Ovary (tissue), 3 donors: ENCODE measurements at regions not wholly inside any gene's neighbourhood (a gene's known extent, or its start where the extent isn't known, plus 50 kb on each side); places are given as distances from the start of the nearest gene placed in this dataset.

ENCODE experiments used
- EP300 ChIP-seq: sonication (generic); formaldehyde crosslinking; IDR thresholded peaks from one replicate; pipeline ENCODE4 v1.6.1; 2017; ENCODE audit warnings: antibody characterized with exemption
- TF ChIP-seq, protein P1 (sequence below), 3 donors: fragments of 450-650 bp in 2 of 3; fragments of 200-600 bp in 1 of 3; IDR thresholded peaks; one replicate each; pipeline versions ENCODE4 v1.5.1 to v1.8.0; 2016 to 2022; ENCODE audit warnings: antibody characterized with exemption in 3 of 3, mild to moderate bottlenecking in 1 of 3
- donor health status: DM: no; HTN: no; CAD: no.

DNA sequence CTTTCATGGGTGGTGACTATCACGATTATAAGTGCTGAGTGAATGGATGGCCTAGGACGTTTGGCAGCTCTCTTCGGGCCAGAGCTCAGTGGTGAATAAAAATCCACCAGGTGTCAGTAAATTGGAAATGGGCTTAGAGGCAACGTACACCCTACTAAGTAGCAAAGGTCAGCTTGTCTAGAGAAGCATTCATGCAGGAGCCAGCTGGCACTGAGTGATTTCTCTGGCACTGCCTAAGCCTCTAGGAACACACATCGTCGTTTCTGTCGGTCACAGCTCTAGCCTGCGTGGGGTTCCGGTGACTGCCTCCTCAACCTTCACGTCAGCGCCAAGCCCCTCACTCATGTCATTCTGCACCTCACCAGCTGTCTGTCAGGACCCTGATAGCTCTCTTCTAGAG, 192.4 kb upstream of the NTM start:
- TF ChIP-seq, protein P1, sequence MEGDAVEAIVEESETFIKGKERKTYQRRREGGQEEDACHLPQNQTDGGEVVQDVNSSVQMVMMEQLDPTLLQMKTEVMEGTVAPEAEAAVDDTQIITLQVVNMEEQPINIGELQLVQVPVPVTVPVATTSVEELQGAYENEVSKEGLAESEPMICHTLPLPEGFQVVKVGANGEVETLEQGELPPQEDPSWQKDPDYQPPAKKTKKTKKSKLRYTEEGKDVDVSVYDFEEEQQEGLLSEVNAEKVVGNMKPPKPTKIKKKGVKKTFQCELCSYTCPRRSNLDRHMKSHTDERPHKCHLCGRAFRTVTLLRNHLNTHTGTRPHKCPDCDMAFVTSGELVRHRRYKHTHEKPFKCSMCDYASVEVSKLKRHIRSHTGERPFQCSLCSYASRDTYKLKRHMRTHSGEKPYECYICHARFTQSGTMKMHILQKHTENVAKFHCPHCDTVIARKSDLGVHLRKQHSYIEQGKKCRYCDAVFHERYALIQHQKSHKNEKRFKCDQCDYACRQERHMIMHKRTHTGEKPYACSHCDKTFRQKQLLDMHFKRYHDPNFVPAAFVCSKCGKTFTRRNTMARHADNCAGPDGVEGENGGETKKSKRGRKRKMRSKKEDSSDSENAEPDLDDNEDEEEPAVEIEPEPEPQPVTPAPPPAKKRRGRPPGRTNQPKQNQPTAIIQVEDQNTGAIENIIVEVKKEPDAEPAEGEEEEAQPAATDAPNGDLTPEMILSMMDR (IDR thresholded peaks at IDR 0.05) = no peak
- no peak for TF ChIP-seq EP300
